Adrenal gland (tissue), 5 donors: ENCODE measurements at regions not wholly inside any gene's neighbourhood (a gene's known extent, or its start where the extent isn't known, plus 50 kb on each side); places are given as distances from the start of the nearest gene placed in this dataset.

Experiments used
- POLR2A ChIP-seq, 2 donors: fragments of 450-650 bp; IDR thresholded peaks; one replicate each; pipeline ENCODE4 v1.6.1; 2017; ENCODE audit warnings: antibody characterized with exemption in 2 of 2, mild to moderate bottlenecking in 2 of 2, moderate library complexity in 1 of 2
- TF ChIP-seq, protein P1 (sequence below), 6 experiments: fragments of 450-650 bp in 4 of 6; fragments of 200-600 bp in 2 of 6; sonication (generic) in 1 of 6; IDR thresholded peaks; 1 replicate in 5 of 6; 2 replicates in 1 of 6; pipeline versions ENCODE4 v1.5.1 to v1.8.0; 2016 to 2021; ENCODE audit warnings: antibody characterized with exemption in 6 of 6, mild to moderate bottlenecking in 2 of 6, moderate library complexity in 1 of 6
- donor health status: DM: no; HTN: no; CAD: no.

DNA sequence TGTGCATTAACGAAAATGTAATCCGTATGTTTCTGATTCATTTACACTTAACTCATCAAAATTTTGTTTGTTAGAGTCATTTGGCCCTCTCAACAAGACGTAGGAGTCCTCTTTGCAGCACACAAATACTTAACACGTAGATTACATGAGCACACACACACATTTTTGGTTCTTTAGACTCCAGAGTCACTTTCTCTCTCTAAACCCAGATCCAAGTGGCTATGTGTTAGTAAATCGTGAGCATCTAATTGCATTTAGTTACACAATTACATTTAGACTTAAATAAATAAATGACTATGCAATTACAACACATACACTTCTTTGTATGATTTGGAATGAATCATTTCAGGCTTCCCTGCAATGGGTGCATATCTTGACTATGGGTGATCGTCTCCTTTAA, 109.0 kb upstream of the GREM2 start:
- TF ChIP-seq, protein P1, sequence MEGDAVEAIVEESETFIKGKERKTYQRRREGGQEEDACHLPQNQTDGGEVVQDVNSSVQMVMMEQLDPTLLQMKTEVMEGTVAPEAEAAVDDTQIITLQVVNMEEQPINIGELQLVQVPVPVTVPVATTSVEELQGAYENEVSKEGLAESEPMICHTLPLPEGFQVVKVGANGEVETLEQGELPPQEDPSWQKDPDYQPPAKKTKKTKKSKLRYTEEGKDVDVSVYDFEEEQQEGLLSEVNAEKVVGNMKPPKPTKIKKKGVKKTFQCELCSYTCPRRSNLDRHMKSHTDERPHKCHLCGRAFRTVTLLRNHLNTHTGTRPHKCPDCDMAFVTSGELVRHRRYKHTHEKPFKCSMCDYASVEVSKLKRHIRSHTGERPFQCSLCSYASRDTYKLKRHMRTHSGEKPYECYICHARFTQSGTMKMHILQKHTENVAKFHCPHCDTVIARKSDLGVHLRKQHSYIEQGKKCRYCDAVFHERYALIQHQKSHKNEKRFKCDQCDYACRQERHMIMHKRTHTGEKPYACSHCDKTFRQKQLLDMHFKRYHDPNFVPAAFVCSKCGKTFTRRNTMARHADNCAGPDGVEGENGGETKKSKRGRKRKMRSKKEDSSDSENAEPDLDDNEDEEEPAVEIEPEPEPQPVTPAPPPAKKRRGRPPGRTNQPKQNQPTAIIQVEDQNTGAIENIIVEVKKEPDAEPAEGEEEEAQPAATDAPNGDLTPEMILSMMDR (IDR thresholded peaks at IDR 0.05), result no peak
- TF ChIP-seq POLR2A (IDR thresholded peaks at IDR 0.05), result no peak
